HCT116 (cell line): ENCODE measurements at regions not wholly inside any gene's neighbourhood (a gene's known extent, or its start where the extent isn't known, plus 50 kb on each side); places are given as distances from the start of the nearest gene placed in this dataset.

Source experiments
- ATAC-seq: fragments of 200-7000 bp; cut with Tn5 transposase; 2 replicates; pipeline ENCODE4 v1.9.1; 2020; ENCODE audit warnings: mild to moderate bottlenecking, moderate library complexity
- BruUV-seq: library from RNA; stranded (reverse); fragments of 400-500 nt; replicated peaks from 2 replicates; lab custom pipeline; 2021; lab: Mats Ljungman, UMichigan
- CTCF ChIA-PET: fragments of 300-600 bp; sonication (Branson Sonifier 250); formaldehyde crosslinking; loops from one replicate; lab custom pipeline; 2021; ENCODE audit warnings: antibody characterized with exemption; lab: Charles Lee
- POLR2A ChIA-PET: fragments of 300-600, 350-600 bp; sonication (Branson Sonifier 250); formaldehyde crosslinking; loops from one replicate; lab custom pipeline; 2021; ENCODE audit warnings: antibody characterized with exemption; lab: Charles Lee
- RAD21 ChIA-PET, 2 experiments: fragments of 300-600 bp; sonication (Branson Sonifier 250); formaldehyde crosslinking; loops; one replicate each; lab custom pipeline; 2023; ENCODE audit warnings: low total read pairs in 2 of 2; ENCODE audit not compliant: uncharacterized antibody in 2 of 2, unreplicated experiment in 2 of 2, low non-redundant PET in 1 of 2; lab: Charles Lee
- DNase-seq: peaks from one replicate; pipeline ENCODE4 v3.0.0-alpha.2; 2010; ENCODE audit warnings: low read depth, low spot score
- H2AFZ ChIP-seq: fragments of 200-600 bp; shearing (Covaris generic), sonication (generic); 2 replicates; pipeline ENCODE4 v1.6.1; 2017; ENCODE audit warnings: low read depth, mixed run types, mixed read lengths, antibody characterized with exemption, low read length; ENCODE audit not compliant: poor library complexity, severe bottlenecking
- H3K27ac ChIP-seq: 2 replicates; pipeline ENCODE4 v1.5.1; 2012; ENCODE audit warnings: low read depth, low read length
- H3K27me3 ChIP-seq: fragments of 200-600 bp; sonication (generic); 2 replicates; pipeline ENCODE4 v1.6.1; 2016; ENCODE audit warnings: mixed run types, low read length, mixed read lengths; ENCODE audit not compliant: insufficient read depth
- H3K36me3 ChIP-seq, 2 experiments: fragments of 200-500 bp in 1 of 2; fragments of 200-600 bp in 1 of 2; sonication (Bioruptor generic) in 1 of 2; sonication (generic) in 1 of 2; 2 replicates each; pipeline versions ENCODE4 v1.5.1 to v1.6.1; 2014 to 2016; ENCODE audit warnings: low read length in 2 of 2, inconsistent platforms in 1 of 2, mixed read lengths in 1 of 2, mixed run types in 1 of 2; ENCODE audit not compliant: insufficient read depth in 2 of 2, control insufficient read depth in 1 of 2
- H3K4me1 ChIP-seq, 2 experiments: fragments of 200-600 bp in 1 of 2; sonication (generic) in 1 of 2; 2 replicates each; pipeline versions ENCODE4 v1.5.1 to v1.6.1; 2012 to 2017; ENCODE audit warnings: low read length in 2 of 2, inconsistent platforms in 1 of 2, mild to moderate bottlenecking in 1 of 2, mixed read lengths in 1 of 2, mixed run types in 1 of 2, moderate library complexity in 1 of 2; ENCODE audit not compliant: insufficient read depth in 2 of 2, control insufficient read depth in 1 of 2
- H3K4me2 ChIP-seq: fragments of 200-600 bp; sonication (generic); 2 replicates; pipeline ENCODE4 v1.6.1; 2017; ENCODE audit warnings: mixed run types, low read length, mixed read lengths
- H3K4me3 ChIP-seq, 2 experiments: fragments of 200-600 bp in 1 of 2; sonication (generic) in 1 of 2; replicated peaks in 1 of 2; 2 replicates each; pipeline ENCODE4 v1.5.1; 2011 to 2016; ENCODE audit warnings: low read length in 2 of 2, control low read depth in 1 of 2, low read depth in 1 of 2, mild to moderate bottlenecking in 1 of 2, mixed read lengths in 1 of 2, mixed run types in 1 of 2
- H3K79me2 ChIP-seq: fragments of 200-600 bp; sonication (generic); 2 replicates; pipeline ENCODE4 v1.6.1; 2017; ENCODE audit warnings: mild to moderate bottlenecking, mixed run types, low read length, moderate library complexity, mixed read lengths; ENCODE audit not compliant: insufficient read depth
- H3K9ac ChIP-seq: fragments of 200-600 bp; sonication (generic); 2 replicates; pipeline ENCODE4 v1.6.1; 2016; ENCODE audit warnings: low read length, mixed read lengths
- H3K9me2 ChIP-seq: fragments of 200-600 bp; sonication (generic), shearing (Covaris generic); 2 replicates; pipeline ENCODE4 v1.6.1; 2017; ENCODE audit warnings: mixed run types, mild to moderate bottlenecking, moderate library complexity; ENCODE audit not compliant: insufficient read depth
- H3K9me3 ChIP-seq, 2 experiments: fragments of 200-500 bp in 1 of 2; fragments of 200-600 bp in 1 of 2; sonication (Bioruptor generic) in 1 of 2; sonication (generic) in 1 of 2; 2 replicates each; pipeline ENCODE4 v1.6.1; 2014 to 2017; ENCODE audit warnings: low read length in 2 of 2, mixed read lengths in 2 of 2, inconsistent platforms in 1 of 2, low read depth in 1 of 2, mild to moderate bottlenecking in 1 of 2, mixed run types in 1 of 2, moderate library complexity in 1 of 2; ENCODE audit not compliant: control insufficient read depth in 1 of 2, insufficient read depth in 1 of 2
- H4K20me1 ChIP-seq: fragments of 200-600 bp; sonication (generic), shearing (Covaris generic); 2 replicates; pipeline ENCODE4 v1.6.1; 2017; ENCODE audit warnings: mixed run types, mild to moderate bottlenecking, moderate library complexity; ENCODE audit not compliant: insufficient read depth
- EGR1 ChIP-seq: IDR thresholded peaks from 2 replicates; pipeline ENCODE4 v1.6.1; 2012; ENCODE audit warnings: low read depth
- EZH2 ChIP-seq: fragments of 200-600 bp; sonication (generic); IDR thresholded peaks from 2 replicates; pipeline ENCODE4 v1.6.1; 2017; ENCODE audit warnings: antibody characterized with exemption, mixed run types
- EZH2phosphoT487 ChIP-seq: fragments of 200-600 bp; IDR thresholded peaks from 2 replicates; pipeline ENCODE4 v1.6.1; 2018; ENCODE audit warnings: antibody characterized with exemption, borderline replicate concordance
- FOSL1 ChIP-seq: IDR thresholded peaks from 2 replicates; pipeline ENCODE4 v1.6.1; 2012; ENCODE audit warnings: low read depth
- JUND ChIP-seq: IDR thresholded peaks from 2 replicates; pipeline ENCODE4 v1.6.1; 2012
- MAX ChIP-seq: IDR thresholded peaks from 2 replicates; pipeline ENCODE4 v1.6.1; 2012
- POLR2A ChIP-seq: IDR thresholded peaks from 2 replicates; pipeline ENCODE4 v1.7.0; 2011; ENCODE audit warnings: borderline replicate concordance; ENCODE audit not compliant: insufficient read depth, insufficient read length; ENCODE audit errors: extremely low read depth
- POLR2AphosphoS5 ChIP-seq: IDR thresholded peaks from 2 replicates; pipeline ENCODE4 v1.6.1; 2011; ENCODE audit warnings: mild to moderate bottlenecking, low read depth, low read length, moderate library complexity
- RAD21 ChIP-seq: IDR thresholded peaks from 2 replicates; pipeline ENCODE4 v1.6.1; 2012; ENCODE audit warnings: low read depth, mild to moderate bottlenecking
- REST ChIP-seq: IDR thresholded peaks from 2 replicates; pipeline ENCODE4 v1.6.1; 2012; ENCODE audit warnings: low read depth
- SP1 ChIP-seq: IDR thresholded peaks from 2 replicates; pipeline ENCODE4 v1.6.1; 2012; ENCODE audit warnings: low read depth
- SRF ChIP-seq: IDR thresholded peaks from 2 replicates; pipeline ENCODE4 v1.6.1; 2012; ENCODE audit warnings: low read depth
- TCF7L2 ChIP-seq: IDR thresholded peaks from 2 replicates; pipeline ENCODE4 v1.7.0; 2011; ENCODE audit warnings: borderline replicate concordance, inconsistent platforms; ENCODE audit not compliant: insufficient read depth, insufficient read length; ENCODE audit errors: extremely low read depth
- YY1 ChIP-seq: IDR thresholded peaks from 2 replicates; pipeline ENCODE4 v1.6.1; 2011; ENCODE audit warnings: low read length, low read depth, moderate library complexity, mild to moderate bottlenecking; ENCODE audit not compliant: insufficient replicate concordance; ENCODE audit errors: extremely low read depth
- ZFX ChIP-seq: fragments of 450-650 bp; IDR thresholded peaks from 2 replicates; pipeline ENCODE4 v1.6.1; 2017
- ZNF274 ChIP-seq: fragments of 200-500 bp; sonication (Bioruptor generic); IDR thresholded peaks from 2 replicates; pipeline ENCODE4 v1.6.1; 2014; ENCODE audit warnings: mild to moderate bottlenecking, low read depth, low read length, inconsistent platforms
- intact Hi-C: fragments of 100-400 bp; cut with micrococcal nuclease; formaldehyde crosslinking; loops from 2 replicates; pipeline ENCODE4 v1.10.0; 2022
- TF ChIP-seq, protein P1 (sequence below): IDR thresholded peaks from 2 replicates; pipeline ENCODE4 v1.6.1; 2012
- TF ChIP-seq, protein P2 (sequence below): IDR thresholded peaks from 2 replicates; pipeline ENCODE4 v1.6.1; 2011; ENCODE audit warnings: mild to moderate bottlenecking, low read length, moderate library complexity; ENCODE audit not compliant: insufficient replicate concordance; ENCODE audit errors: extremely low read depth

DNA sequence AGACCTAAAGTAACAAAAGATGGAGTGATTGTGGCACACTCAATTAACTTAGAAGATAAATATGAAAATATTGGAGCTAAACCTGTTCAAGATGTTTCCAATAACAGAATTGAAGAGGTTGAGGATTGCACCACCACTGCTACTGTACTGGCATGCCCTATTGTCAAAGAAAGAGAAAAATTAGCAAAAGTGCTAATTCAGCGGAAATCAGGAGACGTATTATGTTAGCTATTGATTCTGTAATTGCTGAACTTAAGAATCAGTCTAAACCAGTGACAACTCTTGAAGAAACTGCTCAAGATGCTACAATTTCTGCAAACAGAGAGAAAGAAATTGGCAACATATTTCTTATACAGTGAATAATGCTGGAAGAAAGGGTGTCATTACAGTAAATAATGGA lies 754.4 kb downstream of the CDH18 start:
- Histone ChIP-seq H3K79me2 (no peaks in the 10 kb centered on the region), H3K27ac (no peak overlapping the region), H2AFZ (no peak overlapping the region), H4K20me1 (no peaks in the 10 kb centered on the region), H3K4me2 (no peak overlapping the region), H3K9ac (no peak overlapping the region), H3K4me1 (no peaks in the 10 kb centered on the region), H3K4me3 (no peak overlapping the region), H3K9me3 (peaks cover 12 to 29% of the 10 kb centered on the region in 2 experiments; a peak in 2 of 4 replicates), H3K9me2 (no peaks in the 10 kb centered on the region), H3K36me3 (no peaks in the 10 kb centered on the region)
- RAD21 ChIA-PET: no interaction called here
- ATAC-seq (no peak), DNase-seq (no peak)
- intact Hi-C loops: no loop called here
- CTCF ChIA-PET: no interaction called here
- no TSS peak for BruUV-seq
- TF ChIP-seq JUND: no peak
- TF ChIP-seq, protein P1, sequence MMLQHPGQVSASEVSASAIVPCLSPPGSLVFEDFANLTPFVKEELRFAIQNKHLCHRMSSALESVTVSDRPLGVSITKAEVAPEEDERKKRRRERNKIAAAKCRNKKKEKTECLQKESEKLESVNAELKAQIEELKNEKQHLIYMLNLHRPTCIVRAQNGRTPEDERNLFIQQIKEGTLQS: no peak
- TF ChIP-seq POLR2AphosphoS5: no peak
- no peak for TF ChIP-seq EZH2phosphoT487
- no peak for TF ChIP-seq EGR1
- no peak for TF ChIP-seq SRF
- TF ChIP-seq REST: no peak
- no peak for TF ChIP-seq TCF7L2
- no peak for TF ChIP-seq FOSL1
- no peak for TF ChIP-seq POLR2A
- TF ChIP-seq YY1: no peak
- no peak for TF ChIP-seq ZFX
- TF ChIP-seq, protein P2, sequence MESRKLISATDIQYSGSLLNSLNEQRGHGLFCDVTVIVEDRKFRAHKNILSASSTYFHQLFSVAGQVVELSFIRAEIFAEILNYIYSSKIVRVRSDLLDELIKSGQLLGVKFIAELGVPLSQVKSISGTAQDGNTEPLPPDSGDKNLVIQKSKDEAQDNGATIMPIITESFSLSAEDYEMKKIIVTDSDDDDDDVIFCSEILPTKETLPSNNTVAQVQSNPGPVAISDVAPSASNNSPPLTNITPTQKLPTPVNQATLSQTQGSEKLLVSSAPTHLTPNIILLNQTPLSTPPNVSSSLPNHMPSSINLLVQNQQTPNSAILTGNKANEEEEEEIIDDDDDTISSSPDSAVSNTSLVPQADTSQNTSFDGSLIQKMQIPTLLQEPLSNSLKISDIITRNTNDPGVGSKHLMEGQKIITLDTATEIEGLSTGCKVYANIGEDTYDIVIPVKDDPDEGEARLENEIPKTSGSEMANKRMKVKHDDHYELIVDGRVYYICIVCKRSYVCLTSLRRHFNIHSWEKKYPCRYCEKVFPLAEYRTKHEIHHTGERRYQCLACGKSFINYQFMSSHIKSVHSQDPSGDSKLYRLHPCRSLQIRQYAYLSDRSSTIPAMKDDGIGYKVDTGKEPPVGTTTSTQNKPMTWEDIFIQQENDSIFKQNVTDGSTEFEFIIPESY: no peak
- no peak for TF ChIP-seq SP1
- TF ChIP-seq ZNF274: no peak
- TF ChIP-seq MAX: no peak
- no peak for TF ChIP-seq EZH2
- TF ChIP-seq RAD21: no peak
- TF ChIP-seq, all 23 proteins: peak for 0
- no peaks in the 10 kb centered on the region for H3K27me3 ChIP-seq
- POLR2A ChIA-PET: no interaction called here
